HuH-7.5 (cell line): ENCODE measurements at regions not wholly inside any gene's neighbourhood (a gene's known extent, or its start where the extent isn't known, plus 50 kb on each side); places are given as distances from the start of the nearest gene placed in this dataset.

Experiments used
- DNase-seq: peaks from one replicate; pipeline ENCODE4 v3.0.0; 2011; ENCODE audit warnings: low spot score

GRCh38 chr12:115129727-115130126 is 445.8 kb upstream of the TBX3 start:
- DNase-seq = peak; percentile 10

DNA sequence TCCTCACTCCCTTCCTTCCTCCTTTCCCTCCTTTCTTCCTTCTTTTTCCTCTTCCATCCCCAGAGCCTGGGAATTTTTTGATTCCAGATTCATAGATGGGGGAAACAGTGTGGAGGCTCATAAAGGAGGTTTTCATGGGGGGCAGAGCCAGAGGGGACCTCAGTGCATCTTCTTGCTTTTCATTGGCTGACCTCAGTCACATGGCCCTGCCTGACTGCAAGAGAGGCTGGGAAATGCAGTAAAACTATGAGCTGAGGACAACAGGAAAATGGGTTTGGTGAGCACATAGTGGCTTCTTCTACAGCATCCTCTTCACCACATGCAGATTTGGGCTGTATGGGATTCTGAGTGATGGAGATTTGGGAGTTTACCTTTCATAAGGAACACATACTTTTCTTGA is 437.1 kb upstream of the TBX3 start:
- no peak for DNase-seq

GRCh38 chr12:115118177-115118724 is 434.3 kb upstream of the TBX3 start:
- no peak for DNase-seq

GRCh38 chr12:115114140-115114539 is 430.2 kb upstream of the TBX3 start:
- DNase-seq = no peak

GRCh38 chr12:115109863-115110262 is 425.9 kb upstream of the TBX3 start:
- DNase-seq = no peak

DNA sequence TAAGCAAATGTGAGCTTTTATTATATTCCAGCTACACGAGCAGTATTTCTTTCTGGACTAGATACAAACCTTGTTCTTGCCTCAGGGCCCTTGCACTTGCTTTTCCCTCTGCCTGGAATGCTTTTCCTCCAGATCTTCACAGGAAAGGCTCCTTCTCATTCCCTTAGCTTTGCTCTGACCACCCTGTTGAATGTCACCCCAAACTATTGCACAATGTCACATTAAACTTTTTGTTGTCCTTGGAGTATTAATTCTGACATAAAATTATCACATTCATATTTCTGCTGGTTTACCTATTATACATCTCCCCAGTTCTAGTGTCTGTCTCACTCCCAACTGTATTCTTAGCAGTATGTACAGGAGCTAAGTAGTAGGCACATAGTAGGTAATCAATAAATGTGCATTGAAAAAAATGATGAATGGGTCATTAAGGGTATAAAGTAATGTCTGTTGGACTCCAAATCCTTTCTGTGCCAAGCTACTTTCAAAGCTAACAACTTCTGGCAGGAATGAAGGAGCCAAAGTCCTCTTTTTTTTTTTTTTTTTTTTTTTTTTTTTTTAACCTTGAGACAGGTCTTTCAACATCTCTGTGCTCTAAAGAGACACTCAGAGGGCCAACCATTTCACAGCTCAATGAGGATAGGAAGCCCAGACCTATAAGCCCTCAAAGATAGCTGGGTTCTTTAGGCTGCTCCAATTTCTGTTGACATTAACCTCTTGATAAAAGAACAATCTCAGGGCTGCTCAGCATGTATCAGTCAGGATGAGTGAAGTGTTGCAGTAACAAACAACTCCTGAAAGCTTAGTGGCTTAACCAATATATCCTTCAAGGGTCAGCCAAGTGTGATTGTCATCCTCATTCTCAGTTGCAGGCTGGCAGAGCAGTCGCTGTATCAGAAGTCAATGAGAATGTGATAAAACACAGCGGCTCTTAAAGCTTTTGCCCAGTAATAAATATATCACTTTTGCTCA is 424.4 kb upstream of the TBX3 start:
- no peak for DNase-seq

GRCh38 chr12:115103884-115104883 is 420.2 kb upstream of the TBX3 start:
- DNase-seq = no peak

DNA sequence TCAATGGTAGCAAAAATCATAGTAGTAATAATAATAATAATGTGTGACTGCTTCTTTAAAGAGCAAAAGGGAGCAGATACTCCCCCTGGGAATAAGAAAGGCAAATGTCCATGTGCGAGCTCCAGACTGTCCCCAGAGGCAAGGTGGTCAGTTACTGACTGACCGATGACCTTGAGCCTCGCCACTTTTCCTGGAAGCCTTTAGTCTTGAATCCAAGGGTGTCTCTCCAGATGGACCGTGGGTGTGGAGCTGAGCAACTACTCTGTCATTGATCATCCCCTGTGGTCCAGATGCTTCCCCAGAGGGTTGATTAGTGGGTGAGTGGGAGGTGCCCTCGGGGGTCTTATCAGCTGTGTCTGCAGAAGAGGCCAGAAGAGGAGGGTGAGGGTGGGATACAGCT is 418.5 kb upstream of the TBX3 start:
- no peak for DNase-seq

- no peak for DNase-seq
These were observed 417.5 kb upstream of the TBX3 start for GRCh38 chr12:115101520-115101919.

DNA sequence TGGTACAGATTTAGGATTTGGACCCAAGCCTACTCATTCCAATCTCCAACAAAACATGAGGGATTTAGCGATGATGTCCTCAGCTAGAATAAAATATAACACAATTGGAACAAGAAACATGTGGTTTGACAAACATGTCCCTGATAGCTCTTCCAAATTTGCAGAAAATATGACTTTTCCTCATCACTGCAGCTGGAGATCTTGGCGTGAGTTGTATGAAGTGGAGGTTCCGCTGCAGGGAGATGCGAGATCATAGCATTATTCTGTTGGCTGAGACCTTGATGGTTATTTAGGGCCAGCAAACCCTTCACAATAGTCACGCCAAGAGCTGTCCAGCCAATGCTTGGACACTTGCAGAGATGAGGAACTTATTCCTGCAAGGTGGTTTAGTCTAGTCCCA is 413.4 kb upstream of the TBX3 start:
- DNase-seq = no peak

DNA sequence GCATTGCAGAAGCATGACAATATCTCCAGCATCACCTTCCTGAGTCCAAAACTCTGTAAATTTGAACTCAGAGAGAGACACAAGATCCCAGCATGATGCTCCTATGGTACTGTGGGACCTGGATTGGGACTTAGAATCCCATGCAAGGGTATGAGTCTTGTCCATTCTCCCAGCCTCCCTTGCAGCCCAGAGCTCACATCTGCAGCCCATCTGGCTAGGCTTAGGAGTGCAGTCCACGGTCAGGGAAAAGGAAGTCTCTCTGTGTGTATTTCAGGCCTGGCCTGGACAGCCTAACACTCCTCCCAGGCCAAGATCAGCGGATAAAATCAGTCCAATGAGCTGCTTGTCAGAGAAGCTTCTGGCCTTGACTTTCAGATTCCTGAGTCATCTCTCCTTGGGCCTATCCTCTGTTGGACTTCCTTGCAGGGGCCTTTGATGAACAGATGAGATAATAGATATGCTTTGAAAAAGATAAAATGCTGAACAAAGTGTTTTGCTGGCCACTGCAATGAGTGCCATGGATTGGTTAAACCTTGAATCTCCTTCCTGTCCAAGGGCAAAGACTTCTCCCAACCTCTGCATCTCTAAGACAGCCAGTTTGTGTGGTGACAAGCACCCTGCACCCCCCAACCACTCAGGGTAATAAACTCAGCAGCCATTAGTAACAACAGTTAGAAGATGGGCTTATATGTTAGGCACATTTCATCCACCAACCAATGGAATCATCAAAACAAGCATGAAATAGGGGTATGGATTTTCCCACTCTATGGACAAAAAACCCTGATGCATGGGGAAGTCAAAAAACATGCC is 412.8 kb upstream of the TBX3 start:
- no peak for DNase-seq

- no peak for DNase-seq
These were observed 411.2 kb upstream of the TBX3 start for GRCh38 chr12:115095073-115095748.

- no peak for DNase-seq
These were observed 410.3 kb upstream of the TBX3 start for GRCh38 chr12:115094163-115094816.

DNA sequence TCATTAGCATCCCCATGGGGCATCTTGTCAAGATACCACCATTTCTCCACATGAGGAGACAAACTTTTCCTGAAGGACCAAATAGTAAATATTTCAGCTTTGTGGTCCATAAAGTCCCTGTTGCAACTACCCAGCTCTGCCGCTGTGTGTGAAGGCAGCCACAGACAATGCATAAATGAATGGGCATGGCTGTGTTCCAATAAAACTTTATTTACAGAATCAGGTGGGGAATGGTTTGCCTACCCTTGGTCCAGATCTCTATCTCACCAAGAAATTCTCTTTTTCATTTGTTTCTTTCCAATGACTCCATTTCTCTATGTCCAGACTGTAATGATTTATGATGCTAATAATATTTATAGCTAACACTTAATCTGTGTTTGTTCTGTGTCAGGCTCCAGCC is 409.3 kb upstream of the TBX3 start:
- no peak for DNase-seq

GRCh38 chr12:115090783-115091182 is 406.8 kb upstream of the TBX3 start:
- DNase-seq = no peak

- DNase-seq = no peak
These were observed 405.2 kb upstream of the TBX3 start for GRCh38 chr12:115088995-115089841.

DNA sequence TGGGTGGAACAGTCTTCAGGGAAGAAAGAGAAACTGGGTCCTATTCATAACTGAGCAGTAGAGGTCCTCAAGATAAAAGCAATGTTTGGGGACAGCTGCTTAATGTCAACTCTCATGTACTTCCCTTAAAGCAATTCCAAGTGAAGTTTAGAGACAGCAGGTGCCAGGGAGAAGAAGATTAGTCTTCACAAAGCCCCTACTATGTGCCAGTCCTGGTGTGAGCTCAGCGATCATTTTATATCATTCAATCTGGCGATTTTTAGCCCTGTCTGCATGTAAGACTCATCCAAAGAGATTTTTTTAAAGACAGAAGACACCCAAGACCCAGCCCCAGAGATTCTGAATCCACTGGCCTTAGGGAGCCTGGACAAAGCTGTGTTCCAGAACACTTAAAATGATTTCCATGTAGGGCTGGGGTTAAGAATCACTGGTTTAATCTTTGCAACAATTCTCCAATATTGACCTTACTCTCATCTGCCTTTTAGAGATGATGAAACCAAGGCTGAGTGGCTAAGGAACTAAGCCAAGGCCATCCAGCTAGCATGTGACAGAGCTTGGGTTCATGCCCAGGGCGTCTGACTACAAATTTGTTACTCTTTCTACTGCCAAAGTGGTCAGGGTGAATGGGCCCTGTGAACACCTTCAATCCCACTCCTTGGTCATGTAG is 404.5 kb upstream of the TBX3 start:
- no peak for DNase-seq

GRCh38 chr12:115085594-115085993 is 401.6 kb upstream of the TBX3 start:
- DNase-seq = no peak

GRCh38 chr12:115079760-115080159 is 395.8 kb upstream of the TBX3 start:
- no peak for DNase-seq
